HepG2 (cell line): ENCODE measurements at regions not wholly inside any gene's neighbourhood (a gene's known extent, or its start where the extent isn't known, plus 50 kb on each side); places are given as distances from the start of the nearest gene placed in this dataset.

ENCODE experiments used
- ATAC-seq: fragments of 200-7000 bp; cut with Tn5 transposase; 3 replicates; pipeline ENCODE4 v1.9.1; 2020; ENCODE audit warnings: mild to moderate bottlenecking, moderate library complexity
- BruUV-seq: library from RNA; stranded (reverse); fragments of 400-500 nt; replicated peaks from 2 replicates; lab custom pipeline; 2021; lab: Mats Ljungman, UMichigan
- CTCF ChIA-PET: fragments of 300-600 bp; formaldehyde crosslinking; extraction: SDS; loops from one replicate; lab custom pipeline; 2021; ENCODE audit warnings: low total read pairs, inconsistent platforms, low intra/inter-chr PET ratio; lab: Yijun Ruan, JAX
- POLR2A ChIA-PET: fragments of 350-600 bp; sonication (Branson Sonifier 250); formaldehyde crosslinking; loops from one replicate; lab custom pipeline; 2020; ENCODE audit warnings: antibody characterized with exemption, inconsistent platforms; lab: Yijun Ruan, JAX
- DNase-seq: peaks from one replicate; pipeline ENCODE4 v3.0.0-alpha.2; 2015; ENCODE audit warnings: low spot score
- FAIRE-seq: peaks from 3 replicates; lab custom pipeline; 2011; peaks lifted over from hg19 to GRCh38; lab: Jason Lieb, UNC
- H2AFZ ChIP-seq: one replicate; pipeline ENCODE4 v1.6.1; 2011; ENCODE audit warnings: low read length, inconsistent platforms
- H3K27ac ChIP-seq: fragments of 300-600 bp; 3 replicates; pipeline ENCODE4 v1.8.0; 2011; ENCODE audit warnings: mixed run types, mild to moderate bottlenecking, mixed read lengths, low read length, inconsistent platforms; ENCODE audit not compliant: insufficient read depth; ENCODE audit errors: extremely low read length
- H3K27me3 ChIP-seq, 2 experiments: fragments of 200-600 bp in 1 of 2; 2 replicates in 1 of 2; 3 replicates in 1 of 2; pipeline versions ENCODE4 v1.6.0 to v1.8.0; 2011; ENCODE audit warnings: low read length in 2 of 2, mild to moderate bottlenecking in 2 of 2, moderate library complexity in 2 of 2, inconsistent platforms in 1 of 2; ENCODE audit not compliant: insufficient read depth in 2 of 2, control insufficient read depth in 1 of 2
- H3K36me3 ChIP-seq, 2 experiments: fragments of 200-600 bp in 1 of 2; replicated peaks in 1 of 2; 2 replicates in 1 of 2; 3 replicates in 1 of 2; pipeline versions ENCODE4 v1.5.1 to v1.8.0; 2011; ENCODE audit warnings: low read length in 2 of 2, inconsistent platforms in 1 of 2; ENCODE audit not compliant: insufficient read depth in 2 of 2, control insufficient read depth in 1 of 2
- H3K4me1 ChIP-seq: 2 replicates; pipeline ENCODE4 v1.5.1; 2012; ENCODE audit warnings: low read length, inconsistent platforms; ENCODE audit not compliant: insufficient read depth
- H3K4me2 ChIP-seq: 2 replicates; pipeline ENCODE4 v1.6.0; 2011; ENCODE audit warnings: low read depth, low read length, inconsistent platforms
- H3K4me3 ChIP-seq, 3 experiments: fragments of 200-600 bp in 1 of 3; sonication (generic), shearing (Covaris generic) in 1 of 3; replicated peaks in 1 of 3; 2 replicates each; pipeline ENCODE4 v1.5.1; 2011 to 2016; ENCODE audit warnings: low read length in 3 of 3, inconsistent platforms in 2 of 3, low read depth in 2 of 3, mild to moderate bottlenecking in 2 of 3, control low read depth in 1 of 3, mixed read lengths in 1 of 3; ENCODE audit not compliant: insufficient read depth in 1 of 3
- H3K79me2 ChIP-seq: one replicate; pipeline ENCODE4 v1.6.1; 2011; ENCODE audit warnings: low read length, inconsistent platforms; ENCODE audit not compliant: insufficient read depth
- H3K9ac ChIP-seq: 2 replicates; pipeline ENCODE4 v1.6.0; 2011; ENCODE audit warnings: mild to moderate bottlenecking, low read depth, low read length, inconsistent platforms; ENCODE audit not compliant: insufficient read depth
- H3K9me3 ChIP-seq: 2 replicates; pipeline ENCODE4 v1.5.1; 2012; ENCODE audit warnings: mild to moderate bottlenecking, low read length
- H4K20me1 ChIP-seq: 2 replicates; pipeline ENCODE4 v1.6.0; 2011; ENCODE audit warnings: inconsistent platforms, mild to moderate bottlenecking, low read length, moderate library complexity; ENCODE audit not compliant: insufficient read depth
- AKAP8 ChIP-seq: sonication (generic); formaldehyde crosslinking; IDR thresholded peaks from 2 replicates; pipeline ENCODE4 v1.5.1; 2020; ENCODE audit warnings: mild to moderate bottlenecking, missing genetic modification reagents
- DR1 ChIP-seq: sonication (generic); formaldehyde crosslinking; IDR thresholded peaks from 2 replicates; pipeline ENCODE4 v1.8.0; 2021; ENCODE audit warnings: mild to moderate bottlenecking, missing genetic modification reagents, inconsistent platforms
- IKZF1 ChIP-seq: fragments of 450-650 bp; IDR thresholded peaks from 2 replicates; pipeline ENCODE4 v1.7.1; 2016
- KDM4B ChIP-seq: sonication (generic); formaldehyde crosslinking; IDR thresholded peaks from 2 replicates; pipeline ENCODE4 v1.4.0; 2020; ENCODE audit warnings: missing genetic modification reagents
- MEF2D ChIP-seq: sonication (generic); formaldehyde crosslinking; IDR thresholded peaks from 2 replicates; pipeline ENCODE4 v1.5.1; 2020; ENCODE audit warnings: mild to moderate bottlenecking, missing genetic modification reagents
- SMAD3 ChIP-seq: sonication (generic); formaldehyde crosslinking; IDR thresholded peaks from 2 replicates; pipeline ENCODE4 v1.4.0; 2020; ENCODE audit warnings: missing genetic modification reagents
- WIZ ChIP-seq: sonication (generic); formaldehyde crosslinking; IDR thresholded peaks from 2 replicates; pipeline ENCODE4 v1.5.1; 2020; ENCODE audit warnings: mild to moderate bottlenecking, missing genetic modification reagents
- ZBTB38 ChIP-seq: sonication (generic); formaldehyde crosslinking; IDR thresholded peaks from 2 replicates; pipeline ENCODE4 v1.5.1; 2020; ENCODE audit warnings: mild to moderate bottlenecking, missing genetic modification reagents
- ZBTB7B ChIP-seq: sonication (generic); formaldehyde crosslinking; IDR thresholded peaks from 2 replicates; pipeline ENCODE4 v1.4.0; 2020; ENCODE audit warnings: missing genetic modification reagents
- ZNF138 ChIP-seq: sonication (generic); formaldehyde crosslinking; IDR thresholded peaks from 2 replicates; pipeline ENCODE4 v1.5.0; 2020; ENCODE audit warnings: mild to moderate bottlenecking, low read depth, missing genetic modification reagents
- ZNF30 ChIP-seq: sonication (generic); formaldehyde crosslinking; IDR thresholded peaks from 2 replicates; pipeline ENCODE4 v1.5.0; 2020; ENCODE audit warnings: mild to moderate bottlenecking, missing genetic modification reagents
- ZNF33B ChIP-seq: sonication (generic); formaldehyde crosslinking; IDR thresholded peaks from 2 replicates; pipeline ENCODE4 v1.5.1; 2020; ENCODE audit warnings: mild to moderate bottlenecking, missing genetic modification reagents
- ZNF546 ChIP-seq: sonication (generic); formaldehyde crosslinking; conservative IDR thresholded peaks from 2 replicates; pipeline ENCODE4 v1.8.1; 2023; ENCODE audit warnings: mild to moderate bottlenecking, missing genetic modification reagents
- ZNF674 ChIP-seq: sonication (generic); formaldehyde crosslinking; IDR thresholded peaks from 2 replicates; pipeline ENCODE4 v1.5.0; 2020; ENCODE audit warnings: low read depth, mild to moderate bottlenecking, missing genetic modification reagents
- in situ Hi-C: cut with HindIII; loops from 2 replicates; pipeline ENCODE4 v1.10.0; 2017; ENCODE audit warnings: low pct_unique_long_range_greater_than_20kb; ENCODE audit not compliant: extremely low pct_ligation_motif_present
- intact Hi-C: fragments of 100-400 bp; cut with micrococcal nuclease; formaldehyde crosslinking; loops from one replicate; pipeline ENCODE4 v1.10.0; 2022; ENCODE audit not compliant: unreplicated experiment
- TF ChIP-seq, protein P1 (sequence below): sonication (generic); formaldehyde crosslinking; IDR thresholded peaks from 2 replicates; pipeline ENCODE4 v1.8.1; 2023; ENCODE audit warnings: mild to moderate bottlenecking, missing genetic modification reagents

DNA sequence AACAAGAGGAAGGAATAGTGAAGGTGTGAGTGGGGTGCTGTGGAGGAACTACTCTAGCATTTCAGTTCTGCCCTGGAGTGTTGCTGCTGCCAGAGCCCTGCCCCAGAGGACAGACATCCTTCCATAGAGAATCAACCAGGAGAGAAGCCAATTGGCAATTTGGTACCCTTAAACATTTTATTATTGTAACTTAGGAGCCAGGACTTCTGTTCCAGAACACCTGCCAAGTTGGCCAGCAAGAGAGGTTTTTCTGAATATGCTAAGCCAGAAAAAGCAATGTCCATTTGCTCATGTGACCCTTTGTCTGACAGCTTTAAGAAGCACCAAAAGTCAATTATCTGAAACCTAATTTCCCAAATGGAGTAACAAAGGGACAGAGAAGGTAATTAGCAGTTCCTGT, 264.9 kb downstream of the MEX3B start:
- Histone ChIP-seq H3K4me3 (no peak overlapping the region), H2AFZ (no peak overlapping the region), H3K36me3 (no peaks in the 10 kb centered on the region), H3K4me1 (no peaks in the 10 kb centered on the region), H3K9me3 (no peaks in the 10 kb centered on the region), H3K27ac (no peak overlapping the region)
- no TSS peak for BruUV-seq
- in situ Hi-C loops, result no loop called here
- CTCF ChIA-PET, result no interaction called here
- TF ChIP-seq MEF2D (CRISPR knock-in tag) (no peak), AKAP8 (CRISPR knock-in tag) (no peak), ZNF674 (CRISPR knock-in tag) (no peak), DR1 (CRISPR knock-in tag) (no peak), ZNF546 (no peak), ZNF33B (CRISPR knock-in tag) (no peak), ZNF30 (no peak), WIZ (CRISPR knock-in tag) (no peak), SMAD3 (no peak), ZBTB7B (CRISPR knock-in tag) (no peak), KDM4B (CRISPR knock-in tag) (no peak), ZBTB38 (CRISPR knock-in tag) (no peak), IKZF1 (no peak), ZNF138 (CRISPR knock-in tag) (no peak)
- TF ChIP-seq, protein P1, sequence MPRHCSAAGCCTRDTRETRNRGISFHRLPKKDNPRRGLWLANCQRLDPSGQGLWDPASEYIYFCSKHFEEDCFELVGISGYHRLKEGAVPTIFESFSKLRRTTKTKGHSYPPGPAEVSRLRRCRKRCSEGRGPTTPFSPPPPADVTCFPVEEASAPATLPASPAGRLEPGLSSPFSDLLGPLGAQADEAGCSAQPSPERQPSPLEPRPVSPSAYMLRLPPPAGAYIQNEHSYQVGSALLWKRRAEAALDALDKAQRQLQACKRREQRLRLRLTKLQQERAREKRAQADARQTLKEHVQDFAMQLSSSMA, result no peak
- TF ChIP-seq, all 625 proteins: peak for 0
- ATAC-seq (no peak), FAIRE-seq (no peak), DNase-seq (no peak)
- Histone ChIP-seq H3K27me3 (peaks cover 0 to 26% of the 10 kb centered on the region in 2 experiments; a peak in 2 of 5 replicates), H3K4me2 (no peak overlapping the region), H4K20me1 (no peaks in the 10 kb centered on the region), H3K79me2 (no peaks in the 10 kb centered on the region), H3K9ac (no peak overlapping the region)
- intact Hi-C loops, result no loop called here
- POLR2A ChIA-PET, result no interaction called here
